ENCODE measurements at regions not wholly inside any gene's neighbourhood (a gene's known extent, or its start where the extent isn't known, plus 50 kb on each side); places are given as distances from the start of the nearest gene placed in this dataset.

DNA sequence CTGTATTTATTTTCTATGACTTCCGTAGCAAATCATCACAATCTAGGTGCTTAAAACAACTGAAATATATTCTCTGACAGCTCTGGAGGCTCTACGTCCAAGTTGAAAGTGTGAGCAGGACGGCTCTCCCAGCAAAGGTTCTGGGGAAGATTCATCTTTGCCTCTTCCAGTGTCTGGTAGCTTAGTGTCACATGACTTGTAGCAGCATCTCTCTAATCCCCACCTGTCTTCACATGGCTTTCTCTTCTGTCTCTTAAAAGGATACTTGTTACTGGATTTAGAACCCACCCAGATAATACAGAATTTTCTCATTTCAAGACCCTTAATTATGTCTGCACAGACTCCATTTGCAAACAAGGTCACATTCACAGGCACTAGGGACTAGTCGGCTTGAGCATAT is 687.7 kb upstream of the RBFOX1 start:
- in situ Hi-C loops (cut with MboI; ENCODE audit: low pct_unique_long_range_greater_than_20kb in 2 of 9, low sequenced_read_pairs in 9 of 9, unreplicated experiment in 9 of 9), result loop anchor here in 3 of 9 experiments (25.0 kb wide), 2 partner anchors 1133 to 1158 kb away; no protein-coding TSS in a partner anchor
- no peak for ATAC-seq (replicated peaks in 6 of 8)
- Histone ChIP-seq H3K4me3 (no peak overlapping the region), H3K27ac (no peak overlapping the region), H3K4me1 (replicated peaks in 1 of 2) (peaks cover 0 to 35% of the 10 kb centered on the region in 2 donors)
- 0 to 100% (median 41%) methylated on average over 1 to 4 of the region's 4 CpGs; no CpG with 5 or more reads in 1 of the 10 experiments for WGBS, 10 experiments

DNA sequence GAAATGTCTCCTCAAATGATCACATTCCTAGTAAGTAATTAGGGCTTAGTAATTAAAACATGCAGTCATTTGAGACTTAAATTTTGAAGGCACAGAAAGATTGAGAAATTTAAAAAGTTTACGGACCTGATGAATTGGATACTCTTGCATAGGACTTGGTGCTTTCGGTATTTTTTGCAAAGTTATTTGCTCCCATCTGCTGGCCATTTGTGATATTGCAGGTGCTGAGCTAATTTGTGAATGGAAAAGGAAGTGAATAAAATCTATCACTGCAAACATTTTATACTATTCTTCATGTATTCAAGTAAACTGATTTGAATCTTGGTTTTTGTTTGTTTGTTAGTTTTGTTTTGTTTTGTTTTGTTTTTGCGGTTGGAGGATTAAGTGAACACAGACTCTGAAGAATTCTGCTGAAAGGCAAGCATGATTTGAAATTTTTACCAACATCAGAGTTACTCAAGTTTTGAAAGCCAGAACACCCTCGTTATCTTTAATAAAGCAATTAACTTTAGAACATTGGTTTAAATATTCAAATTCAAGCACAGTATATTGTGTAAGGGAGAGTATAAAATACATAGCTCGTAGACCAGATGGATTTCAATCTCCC is 689.5 kb upstream of the RBFOX1 start:
- 3 to 80% (median 18%) methylated on average over 2 to 5 of the region's 5 CpGs for WGBS, 10 experiments
- in situ Hi-C loops (cut with MboI; ENCODE audit: low pct_unique_long_range_greater_than_20kb in 2 of 9, low sequenced_read_pairs in 9 of 9, unreplicated experiment in 9 of 9), result loop anchor here in 3 of 9 experiments (25.0 kb wide), 2 partner anchors 1131 to 1156 kb away; no protein-coding TSS in a partner anchor
- Histone ChIP-seq H3K27ac (no peak overlapping the region), H3K4me1 (replicated peaks in 1 of 2) (peaks cover 0 to 44% of the 10 kb centered on the region in 2 donors), H3K4me3 (no peak overlapping the region)
- ATAC-seq (replicated peaks in 6 of 8), result peak in 3 of 8 experiments; percentile 26 to 34 (median 32)

DNA sequence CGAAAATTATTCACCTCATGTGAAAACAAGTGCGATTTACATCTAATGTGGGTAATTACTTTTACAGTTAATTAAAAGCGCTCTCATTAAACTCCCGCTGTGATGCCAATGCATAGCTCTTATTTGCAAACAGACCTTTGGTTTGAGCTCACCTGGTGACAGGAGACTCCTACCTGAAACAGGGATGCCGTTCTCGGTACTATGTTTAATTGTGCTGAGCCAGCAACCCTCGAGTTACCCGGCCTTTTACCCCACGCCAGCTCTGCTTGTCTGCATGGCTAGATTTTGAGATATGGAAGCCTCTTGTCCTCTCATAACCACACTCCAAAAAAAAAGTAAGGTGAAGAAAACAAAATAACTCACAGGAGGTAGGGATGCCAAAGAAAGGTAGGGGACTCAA is 690.4 kb upstream of the RBFOX1 start:
- Histone ChIP-seq H3K27ac (no peak overlapping the region), H3K4me1 (replicated peaks in 1 of 2) (peaks cover 0 to 39% of the 10 kb centered on the region in 2 donors), H3K4me3 (no peak overlapping the region)
- no peak for ATAC-seq (replicated peaks in 6 of 8)
- 0 to 77% (median 65%) methylated on average over 2 to 8 of the region's 9 CpGs for WGBS, 10 experiments
- in situ Hi-C loops (cut with MboI; ENCODE audit: low pct_unique_long_range_greater_than_20kb in 2 of 9, low sequenced_read_pairs in 9 of 9, unreplicated experiment in 9 of 9), result loop anchor here in 3 of 9 experiments (25.0 kb wide), 2 partner anchors 1130 to 1155 kb away; no protein-coding TSS in a partner anchor

DNA sequence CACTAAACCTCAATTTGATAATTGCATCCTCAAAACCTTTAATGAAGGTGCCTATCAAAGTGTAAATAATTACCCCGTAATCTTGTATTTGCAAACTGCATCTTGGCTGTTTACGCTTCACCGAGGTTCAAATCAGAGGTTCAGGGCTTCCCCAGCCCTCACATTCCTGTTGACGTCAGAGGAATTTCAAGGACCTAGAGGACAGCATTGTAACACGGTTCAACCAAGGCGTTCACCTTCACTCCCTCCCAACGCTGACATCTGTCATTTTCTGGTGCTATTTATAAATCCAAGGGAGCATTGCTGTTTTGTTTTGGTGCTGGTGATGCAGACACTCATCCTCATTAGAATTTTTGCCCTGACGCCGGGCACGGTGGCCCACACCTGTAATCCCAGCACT is 691.6 kb upstream of the RBFOX1 start:
- in situ Hi-C loops (cut with MboI; ENCODE audit: low pct_unique_long_range_greater_than_20kb in 2 of 9, low sequenced_read_pairs in 9 of 9, unreplicated experiment in 9 of 9), result loop anchor here in 3 of 9 experiments (25.0 kb wide), 2 partner anchors 1129 to 1154 kb away; no protein-coding TSS in a partner anchor
- WGBS, 10 experiments, result 35 to 100% (median 73%) methylated on average over 1 to 9 of the region's 10 CpGs
- Histone ChIP-seq H3K4me1 (replicated peaks in 1 of 2) (peaks cover 0 to 28% of the 10 kb centered on the region in 2 donors), H3K4me3 (no peak overlapping the region), H3K27ac (no peak overlapping the region)
- ATAC-seq (replicated peaks in 6 of 8), result no peak

DNA sequence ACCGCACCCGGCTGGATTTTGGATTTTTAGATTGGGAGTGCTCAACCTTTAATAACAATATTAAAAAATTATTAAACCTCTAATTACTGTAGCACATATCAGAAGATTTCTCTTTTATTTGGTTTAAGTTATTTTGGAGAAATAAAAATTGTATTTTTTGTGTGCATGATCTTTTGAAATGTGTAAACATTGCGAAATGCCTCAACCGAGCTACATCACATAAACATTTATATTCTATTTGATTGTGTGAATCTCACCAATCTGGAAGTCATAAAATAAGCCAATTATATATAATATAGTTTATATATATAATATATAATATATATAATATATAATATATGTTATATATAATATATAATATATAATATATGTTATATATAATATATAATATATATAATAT is 696.2 kb upstream of the RBFOX1 start:
- Histone ChIP-seq H3K4me3 (no peak overlapping the region), H3K27ac (no peak overlapping the region), H3K4me1 (replicated peaks in 1 of 2) (peaks cover 0 to 16% of the 10 kb centered on the region in 2 donors)
- in situ Hi-C loops (cut with MboI; ENCODE audit: low pct_unique_long_range_greater_than_20kb in 2 of 9, low sequenced_read_pairs in 9 of 9, unreplicated experiment in 9 of 9), result loop anchor here in 3 of 9 experiments (25.0 kb wide), 2 partner anchors 1124 to 1149 kb away; no protein-coding TSS in a partner anchor
- ATAC-seq (replicated peaks in 6 of 8), result no peak
- 38 to 100% (median 91%) methylated on average over 2 to 4 of the region's 4 CpGs; no CpG with 5 or more reads in 1 of the 10 experiments for WGBS, 10 experiments

DNA sequence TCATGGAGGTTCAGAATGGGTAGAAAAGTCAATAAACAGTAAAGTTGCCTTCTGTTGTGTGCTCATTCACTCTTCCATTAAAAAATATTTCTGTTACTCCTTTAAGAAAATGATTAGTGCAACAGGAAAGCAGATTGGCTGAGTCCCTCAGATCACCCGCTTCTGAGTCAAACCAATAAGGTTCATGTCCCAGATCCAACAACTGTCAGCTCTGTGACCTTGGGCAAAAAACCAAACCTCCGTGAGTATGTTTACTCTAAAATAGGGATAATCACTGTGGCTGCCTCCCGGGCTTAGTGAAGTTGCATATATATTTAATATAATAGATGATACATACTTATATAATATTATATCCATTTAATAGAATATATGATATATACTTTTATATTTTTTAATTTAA is 698.5 kb upstream of the RBFOX1 start:
- H3K27ac ChIP-seq, result no peak overlapping the region
- WGBS, 10 experiments, result 18 to 100% (median 80%) methylated on average over 1 to 3 of the region's 3 CpGs; no CpG with 5 or more reads in 1 of the 10 experiments
- in situ Hi-C loops (cut with MboI; ENCODE audit: low pct_unique_long_range_greater_than_20kb in 2 of 9, low sequenced_read_pairs in 9 of 9, unreplicated experiment in 9 of 9), result loop anchor here in 3 of 9 experiments (25.0 kb wide), 2 partner anchors 1122 to 1147 kb away; no protein-coding TSS in a partner anchor
- peaks cover 0 to 37% of the 10 kb centered on the region in 2 donors for H3K4me1 ChIP-seq (replicated peaks in 1 of 2)
- no peak overlapping the region for H3K4me3 ChIP-seq
- ATAC-seq (replicated peaks in 6 of 8), result no peak

DNA sequence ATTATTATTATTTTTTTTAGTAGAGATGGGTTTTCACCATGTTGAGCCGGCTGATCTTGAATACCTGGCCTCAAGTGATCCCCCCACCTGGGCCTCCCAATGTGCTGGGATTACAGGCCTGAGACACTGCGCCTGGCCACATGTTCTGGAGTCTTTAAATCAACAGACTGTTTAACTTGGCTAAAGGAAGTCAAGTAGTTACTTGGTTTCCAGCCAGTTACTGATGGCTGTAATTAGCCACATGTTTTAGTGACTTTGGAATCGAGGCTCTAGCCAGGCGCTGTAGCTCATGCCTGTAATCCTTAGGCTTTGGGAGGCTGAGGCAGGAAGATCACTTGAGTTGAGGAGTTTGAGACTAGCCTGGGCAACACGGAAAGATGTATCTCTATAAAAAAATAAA is 699.2 kb upstream of the RBFOX1 start:
- ATAC-seq (replicated peaks in 6 of 8), result no peak
- no peak overlapping the region for H3K27ac ChIP-seq
- 10 to 100% (median 83%) methylated on average over 1 to 4 of the region's 5 CpGs; no CpG with 5 or more reads in 3 of the 10 experiments for WGBS, 10 experiments
- peaks cover 0 to 36% of the 10 kb centered on the region in 2 donors for H3K4me1 ChIP-seq (replicated peaks in 1 of 2)
- in situ Hi-C loops (cut with MboI; ENCODE audit: low pct_unique_long_range_greater_than_20kb in 2 of 9, low sequenced_read_pairs in 9 of 9, unreplicated experiment in 9 of 9), result loop anchor here in 3 of 9 experiments (25.0 kb wide), 2 partner anchors 1121 to 1146 kb away; no protein-coding TSS in a partner anchor
- no peak overlapping the region for H3K4me3 ChIP-seq

DNA sequence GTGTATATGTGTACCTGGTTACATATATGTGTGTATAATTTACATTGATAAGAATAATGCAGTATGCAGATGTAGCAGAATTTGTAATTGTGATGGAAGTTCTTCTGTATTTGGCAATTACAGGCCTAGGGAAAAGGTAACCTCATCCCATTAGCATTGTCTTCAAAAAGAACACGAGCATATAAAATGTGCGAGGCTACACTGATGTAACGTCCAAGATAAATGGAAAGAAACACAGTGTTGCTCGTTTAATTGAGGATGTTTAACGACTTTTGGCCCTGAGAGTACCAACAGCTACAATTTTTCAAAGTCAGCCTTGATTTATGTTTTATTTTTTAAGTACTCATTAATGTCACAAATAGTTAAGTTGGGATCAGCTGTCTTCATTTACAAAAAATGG is 703.5 kb upstream of the RBFOX1 start:
- in situ Hi-C loops (cut with MboI; ENCODE audit: low pct_unique_long_range_greater_than_20kb in 2 of 9, low sequenced_read_pairs in 9 of 9, unreplicated experiment in 9 of 9), result loop anchor here in 3 of 9 experiments (25.0 kb wide), 2 partner anchors 1117 to 1142 kb away; no protein-coding TSS in a partner anchor
- ATAC-seq (replicated peaks in 6 of 8), result peak in 1 of 8 experiments; percentile 50
- Histone ChIP-seq H3K27ac (no peak overlapping the region), H3K4me3 (no peak overlapping the region), H3K4me1 (replicated peaks in 1 of 2) (peaks cover 0 to 36% of the 10 kb centered on the region in 2 donors)
- 0 to 78% (median 32%) methylated on average over 1 to 5 of the region's 5 CpGs for WGBS, 10 experiments

DNA sequence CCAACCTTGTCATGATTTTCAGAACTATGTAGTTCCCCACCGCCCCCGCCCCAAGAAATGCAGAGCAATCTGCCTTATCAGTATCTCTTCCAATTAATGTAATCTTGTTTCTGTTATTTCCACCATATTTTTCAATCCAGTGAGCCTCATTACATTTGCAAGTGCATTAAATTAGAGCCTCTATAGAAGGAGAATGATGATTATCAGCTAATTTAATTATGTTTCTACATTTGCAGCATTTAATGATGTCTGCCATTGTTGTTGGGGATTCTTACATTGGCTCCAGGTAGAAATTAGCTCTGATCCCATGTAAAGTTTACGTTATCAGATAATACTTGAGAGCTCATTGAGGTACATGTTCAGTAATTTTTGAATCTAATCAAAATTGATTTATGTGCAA is 707.0 kb upstream of the RBFOX1 start:
- peaks cover 0 to 19% of the 10 kb centered on the region in 2 donors for H3K4me1 ChIP-seq (replicated peaks in 1 of 2)
- no peak for ATAC-seq (replicated peaks in 6 of 8)
- 0 to 100% (median 58%) methylated on average over 1 to 3 of the region's 3 CpGs for WGBS, 10 experiments
- H3K27ac ChIP-seq, result no peak overlapping the region
- in situ Hi-C loops (cut with MboI; ENCODE audit: low pct_unique_long_range_greater_than_20kb in 2 of 9, low sequenced_read_pairs in 9 of 9, unreplicated experiment in 9 of 9), result loop anchor here in 3 of 9 experiments (25.0 kb wide), 2 partner anchors 1113 to 1138 kb away; no protein-coding TSS in a partner anchor
- H3K4me3 ChIP-seq, result no peak overlapping the region

DNA sequence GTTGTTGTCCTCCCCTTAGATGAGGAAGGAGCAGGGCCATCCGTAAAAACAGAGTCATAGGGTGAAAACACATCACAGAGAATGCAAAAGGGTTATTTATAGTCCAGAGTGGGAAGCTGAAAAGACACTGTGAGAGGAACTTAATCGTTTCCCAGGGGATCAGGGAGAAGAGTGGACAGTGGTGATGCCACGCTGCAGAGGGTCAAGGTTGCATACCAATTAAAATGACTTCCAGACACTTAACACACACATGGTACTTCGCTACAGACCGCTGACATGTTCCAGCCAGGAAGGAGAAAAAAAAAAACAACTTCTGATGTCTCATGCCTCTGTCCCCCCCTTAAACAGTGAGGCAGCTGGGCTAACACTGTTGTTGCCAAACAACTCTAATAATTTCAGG is 713.8 kb upstream of the RBFOX1 start:
- 0 to 61% (median 31%) methylated on average over 1 to 5 of the region's 5 CpGs; no CpG with 5 or more reads in 1 of the 10 experiments for WGBS, 10 experiments
- Histone ChIP-seq H3K27ac (peak overlapping the region in 1 of 2 donors; percentile 61), H3K4me1 (replicated peaks in 1 of 2) (peaks cover 0 to 34% of the 10 kb centered on the region in 2 donors), H3K4me3 (no peak overlapping the region)
- in situ Hi-C loops (cut with MboI; ENCODE audit: low pct_unique_long_range_greater_than_20kb in 2 of 9, low sequenced_read_pairs in 9 of 9, unreplicated experiment in 9 of 9), result no loop called here
- peak in 3 of 8 experiments; percentile 95 to 98 (median 96) for ATAC-seq (replicated peaks in 6 of 8)

DNA sequence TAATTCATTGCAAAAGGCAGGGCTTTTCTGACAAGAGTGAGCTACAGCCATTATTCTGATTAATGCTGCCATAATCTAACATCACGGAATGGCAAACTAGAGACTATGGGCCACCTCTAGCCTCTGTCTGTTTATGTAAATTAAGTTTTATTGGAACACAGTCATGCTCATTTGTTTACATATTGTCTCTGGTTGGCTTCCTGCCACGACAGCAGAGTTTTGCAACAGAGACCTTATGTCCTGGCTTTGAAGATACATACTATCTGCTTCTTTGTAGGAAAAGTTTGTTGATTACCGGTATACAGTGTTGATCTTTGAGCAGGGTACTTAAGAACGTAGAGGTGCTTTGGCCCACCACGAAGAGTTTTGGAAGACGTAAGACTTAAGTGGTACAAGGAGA is 715.9 kb upstream of the RBFOX1 start:
- Histone ChIP-seq H3K4me1 (replicated peaks in 1 of 2) (peaks cover 0 to 50% of the 10 kb centered on the region in 2 donors), H3K4me3 (no peak overlapping the region), H3K27ac (no peak overlapping the region)
- in situ Hi-C loops (cut with MboI; ENCODE audit: low pct_unique_long_range_greater_than_20kb in 2 of 9, low sequenced_read_pairs in 9 of 9, unreplicated experiment in 9 of 9), result no loop called here
- WGBS, 10 experiments, result 9 to 87% (median 68%) methylated on average over 1 to 6 of the region's 6 CpGs; no CpG with 5 or more reads in 3 of the 10 experiments
- ATAC-seq (replicated peaks in 6 of 8), result no peak

DNA sequence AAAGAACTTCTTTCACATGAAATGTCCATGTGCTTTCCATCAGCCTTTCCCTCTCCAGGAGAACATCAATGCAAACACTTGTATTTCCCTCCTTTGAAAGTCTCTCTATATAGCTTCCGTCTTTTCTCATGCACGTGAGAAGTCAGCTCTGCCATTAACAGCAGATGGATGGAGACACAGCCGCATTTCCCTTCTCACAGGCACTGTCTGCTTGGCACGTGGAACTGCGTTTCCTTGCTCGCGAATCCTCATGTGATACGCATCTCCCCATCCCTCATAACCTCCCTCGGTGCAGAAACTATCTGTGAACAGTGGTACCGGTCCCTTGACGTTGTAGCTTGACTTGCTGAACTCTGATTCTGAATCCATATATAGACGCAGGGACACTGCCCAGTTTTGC is 717.0 kb upstream of the RBFOX1 start:
- Histone ChIP-seq H3K27ac (no peak overlapping the region), H3K4me1 (replicated peaks in 1 of 2) (peaks cover 0 to 50% of the 10 kb centered on the region in 2 donors), H3K4me3 (no peak overlapping the region)
- in situ Hi-C loops (cut with MboI; ENCODE audit: low pct_unique_long_range_greater_than_20kb in 2 of 9, low sequenced_read_pairs in 9 of 9, unreplicated experiment in 9 of 9), result no loop called here
- ATAC-seq (replicated peaks in 6 of 8), result no peak
- WGBS, 10 experiments, result 0 to 80% (median 29%) methylated on average over 1 to 9 of the region's 12 CpGs; no CpG with 5 or more reads in 2 of the 10 experiments

DNA sequence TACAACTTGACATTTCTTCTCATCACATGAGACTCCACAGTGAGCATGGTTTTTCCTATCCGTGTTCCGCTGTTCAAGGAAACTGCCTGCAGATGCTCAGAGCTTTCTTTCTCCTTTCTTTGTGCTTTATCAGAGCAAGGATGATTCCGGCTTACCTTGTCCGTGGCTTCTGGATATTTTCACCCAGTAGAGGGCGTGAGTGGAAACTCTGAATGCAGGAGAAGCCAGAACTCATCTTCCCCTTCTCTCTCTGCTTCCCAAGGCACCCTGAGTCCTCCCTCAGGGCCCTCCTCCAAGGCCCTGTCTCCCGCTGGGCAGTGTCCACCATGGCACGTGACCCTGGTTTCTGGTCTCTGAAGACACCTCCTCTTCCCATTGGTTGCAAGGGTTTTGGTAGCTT is 721.1 kb upstream of the RBFOX1 start:
- in situ Hi-C loops (cut with MboI; ENCODE audit: low pct_unique_long_range_greater_than_20kb in 2 of 9, low sequenced_read_pairs in 9 of 9, unreplicated experiment in 9 of 9), result no loop called here

More for the DNA sequence above, 721.1 kb upstream of the RBFOX1 start:
- no peak overlapping the region for H3K4me3 ChIP-seq
- H3K4me1 ChIP-seq (replicated peaks in 1 of 2), result peaks cover 0 to 32% of the 10 kb centered on the region in 2 donors
- WGBS, 10 experiments, result 10 to 90% (median 71%) methylated on average over 1 to 7 of the region's 7 CpGs; no CpG with 5 or more reads in 2 of the 10 experiments
- no peak overlapping the region for H3K27ac ChIP-seq
- no peak for ATAC-seq (replicated peaks in 6 of 8)

Measured in motor neuron (in vitro differentiated cells).